GM12892 (cell line): ENCODE measurements at regions not wholly inside any gene's neighbourhood (a gene's known extent, or its start where the extent isn't known, plus 50 kb on each side); places are given as distances from the start of the nearest gene placed in this dataset.

Source experiments
- POLR2A ChIP-seq: IDR thresholded peaks from 2 replicates; pipeline ENCODE4 v1.6.1; 2011; ENCODE audit warnings: low read depth, low read length, control low read depth
- POLR2AphosphoS5 ChIP-seq: IDR thresholded peaks from 2 replicates; pipeline ENCODE4 v1.6.1; 2011; ENCODE audit warnings: low read depth, low read length, control low read depth

- TF ChIP-seq POLR2A (no peak), POLR2AphosphoS5 (no peak)
These were observed 70.0 kb upstream of the SMIM30 start for GRCh38 chr7:113188396-113188795.
